H1 (cell line): ENCODE measurements at regions not wholly inside any gene's neighbourhood (a gene's known extent, or its start where the extent isn't known, plus 50 kb on each side); places are given as distances from the start of the nearest gene placed in this dataset.

Experiments
- CTCF ChIA-PET: fragments of 300-600 bp; sonication (Branson Sonifier 250); formaldehyde crosslinking; loops from one replicate; lab custom pipeline; 2021; ENCODE audit not compliant: partially characterized antibody; lab: Charles Lee
- POLR2A ChIA-PET: fragments of 300-600 bp; sonication (Branson Sonifier 250); formaldehyde crosslinking; loops from one replicate; lab custom pipeline; 2021; ENCODE audit warnings: inconsistent platforms; ENCODE audit not compliant: partially characterized antibody; lab: Charles Lee
- DNase-seq, 2 experiments: peaks; one replicate each; pipeline versions ENCODE4 v3.0.0 to v3.0.0-alpha.2; 2010 to 2022; ENCODE audit warnings: low spot score in 2 of 2, low read depth in 1 of 2, mixed read lengths in 1 of 2
- FAIRE-seq: peaks from 2 replicates; lab custom pipeline; 2011; peaks lifted over from hg19 to GRCh38; lab: Jason Lieb, UNC
- H2AFZ ChIP-seq: 2 replicates; pipeline ENCODE4 v1.8.1; 2012; ENCODE audit warnings: low read length, inconsistent platforms
- H2AK5ac ChIP-seq: 2 replicates; pipeline ENCODE4 v1.6.1; 2013; ENCODE audit warnings: low read depth, low read length
- H2BK120ac ChIP-seq: replicated peaks from 2 replicates; pipeline ENCODE3; 2013; ENCODE audit warnings: low read depth, low read length, inconsistent platforms
- H2BK12ac ChIP-seq: 2 replicates; pipeline ENCODE4 v1.6.1; 2013; ENCODE audit warnings: low read depth, low read length
- H2BK15ac ChIP-seq: 2 replicates; pipeline ENCODE4 v1.6.1; 2013; ENCODE audit warnings: low read length
- H2BK20ac ChIP-seq: 2 replicates; pipeline ENCODE4 v1.6.1; 2013; ENCODE audit warnings: low read length
- H2BK5ac ChIP-seq: 2 replicates; pipeline ENCODE4 v1.6.1; 2013; ENCODE audit warnings: low read depth, low read length
- H3K14ac ChIP-seq: 2 replicates; pipeline ENCODE4 v1.6.1; 2013; ENCODE audit warnings: inconsistent platforms; ENCODE audit not compliant: insufficient read length
- H3K18ac ChIP-seq: 2 replicates; pipeline ENCODE4 v1.6.1; 2013; ENCODE audit warnings: low read length; ENCODE audit errors: extremely low read depth
- H3K23ac ChIP-seq: 2 replicates; pipeline ENCODE4 v1.6.1; 2013; ENCODE audit warnings: inconsistent platforms; ENCODE audit not compliant: insufficient read length
- H3K23me2 ChIP-seq: 2 replicates; pipeline ENCODE4 v1.6.1; 2013; ENCODE audit warnings: low read depth, low read length
- H3K27ac ChIP-seq: 2 replicates; pipeline ENCODE4 v1.6.1; 2011; ENCODE audit warnings: low read depth, low read length, inconsistent platforms
- H3K27me3 ChIP-seq, 4 experiments: replicated peaks in 1 of 4; 1 replicate in 1 of 4; 2 replicates in 3 of 4; pipeline versions ENCODE4 v1.6.1 to v1.8.1; 2011 to 2013; ENCODE audit warnings: low read length in 3 of 4, mild to moderate bottlenecking in 3 of 4, inconsistent platforms in 2 of 4, mixed read lengths in 2 of 4, moderate library complexity in 1 of 4; ENCODE audit not compliant: control insufficient read depth in 3 of 4, insufficient read depth in 3 of 4; ENCODE audit errors: extremely low read depth in 1 of 4
- H3K36me3 ChIP-seq, 4 experiments: 2 replicates each; pipeline versions ENCODE4 v1.6.1 to v1.8.1; 2011 to 2013; ENCODE audit warnings: mild to moderate bottlenecking in 4 of 4, low read length in 3 of 4, moderate library complexity in 2 of 4, control low read depth in 1 of 4, inconsistent platforms in 1 of 4; ENCODE audit not compliant: insufficient read depth in 4 of 4, control insufficient read depth in 2 of 4
- H3K4ac ChIP-seq: replicated peaks from 2 replicates; pipeline ENCODE3; 2013; ENCODE audit warnings: low read length, low read depth, mixed read lengths, inconsistent platforms; ENCODE audit not compliant: insufficient read length
- H3K4me1 ChIP-seq, 4 experiments: replicated peaks in 1 of 4; 1 replicate in 1 of 4; 2 replicates in 3 of 4; pipeline versions ENCODE4 v1.6.1 to v1.8.1; 2011 to 2013; ENCODE audit warnings: low read length in 3 of 4, inconsistent platforms in 2 of 4, mixed read lengths in 1 of 4; ENCODE audit not compliant: insufficient read depth in 4 of 4, control insufficient read depth in 3 of 4
- H3K4me2 ChIP-seq, 2 experiments: 2 replicates each; pipeline versions ENCODE4 v1.6.1 to v1.8.1; 2011 to 2013; ENCODE audit warnings: low read depth in 2 of 2, low read length in 2 of 2, control low read depth in 1 of 2, inconsistent platforms in 1 of 2, mild to moderate bottlenecking in 1 of 2; ENCODE audit not compliant: insufficient read depth in 1 of 2
- H3K4me3 ChIP-seq, 4 experiments: fragments of 200-600, 300-600 bp in 1 of 4; sonication (generic), shearing (Covaris generic), sonication (Bioruptor Twin) in 1 of 4; 2 replicates each; pipeline versions ENCODE4 v1.5.1 to v1.8.1; 2011 to 2016; ENCODE audit warnings: low read length in 4 of 4, low read depth in 3 of 4, control low read depth in 2 of 4, inconsistent platforms in 2 of 4, mild to moderate bottlenecking in 2 of 4, mixed read lengths in 1 of 4, moderate library complexity in 1 of 4; ENCODE audit not compliant: insufficient read depth in 2 of 4; ENCODE audit errors: extremely low read depth in 1 of 4
- H3K56ac ChIP-seq: replicated peaks from 2 replicates; pipeline ENCODE3; 2013; ENCODE audit warnings: low read depth, mild to moderate bottlenecking, mixed read lengths, low read length, inconsistent platforms; ENCODE audit not compliant: insufficient read length
- H3K79me1 ChIP-seq: 2 replicates; pipeline ENCODE4 v1.6.1; 2013; ENCODE audit warnings: low read depth, low read length, control low read depth
- H3K79me2 ChIP-seq, 2 experiments: 2 replicates each; pipeline versions ENCODE4 v1.6.1 to v1.8.1; 2012 to 2013; ENCODE audit warnings: low read length in 2 of 2, mild to moderate bottlenecking in 2 of 2, inconsistent platforms in 1 of 2; ENCODE audit not compliant: insufficient read depth in 2 of 2, control insufficient read depth in 1 of 2
- H3K9ac ChIP-seq, 4 experiments: replicated peaks in 1 of 4; 1 replicate in 1 of 4; 2 replicates in 3 of 4; pipeline versions ENCODE4 v1.6.1 to v1.8.1; 2011 to 2013; ENCODE audit warnings: low read depth in 3 of 4, low read length in 3 of 4, control low read depth in 2 of 4, mild to moderate bottlenecking in 2 of 4, moderate library complexity in 2 of 4, inconsistent platforms in 1 of 4; ENCODE audit errors: extremely low read depth in 1 of 4
- H3K9me3 ChIP-seq, 2 experiments: 2 replicates each; pipeline versions ENCODE4 v1.6.1 to v1.8.1; 2012 to 2013; ENCODE audit warnings: mild to moderate bottlenecking in 2 of 2, moderate library complexity in 2 of 2, control low read depth in 1 of 2, inconsistent platforms in 1 of 2, low read depth in 1 of 2, low read length in 1 of 2, mixed read lengths in 1 of 2; ENCODE audit not compliant: insufficient read depth in 2 of 2
- H4K20me1 ChIP-seq, 2 experiments: replicated peaks in 1 of 2; 2 replicates each; pipeline versions ENCODE3 to v1.8.1; 2011 to 2013; ENCODE audit warnings: inconsistent platforms in 2 of 2, low read length in 2 of 2, mild to moderate bottlenecking in 1 of 2; ENCODE audit not compliant: insufficient read depth in 2 of 2, control insufficient read depth in 1 of 2
- H4K5ac ChIP-seq: 2 replicates; pipeline ENCODE4 v1.6.1; 2013; ENCODE audit warnings: low read length, low read depth, mixed read lengths, inconsistent platforms; ENCODE audit not compliant: insufficient read length
- H4K8ac ChIP-seq: 2 replicates; pipeline ENCODE4 v1.8.0; 2013; ENCODE audit warnings: mild to moderate bottlenecking, moderate library complexity, low read length, inconsistent platforms; ENCODE audit not compliant: insufficient read depth; ENCODE audit errors: extremely low read depth
- H4K91ac ChIP-seq: replicated peaks from 2 replicates; pipeline ENCODE3; 2013; ENCODE audit warnings: low read length, mixed read lengths, inconsistent platforms; ENCODE audit not compliant: insufficient read length
- E2F6 ChIP-seq: IDR thresholded peaks from 2 replicates; pipeline ENCODE4 v1.6.1; 2012; ENCODE audit warnings: inconsistent platforms
- WGBS, 2 experiments: shearing (Covaris generic) in 1 of 2; methylation state at CpG; one replicate each; pipeline versions ENCODE4 v1.1.6 to v1.1.7; 2013 to 2015; ENCODE audit warnings: low lambda C conversion rate in 2 of 2, mixed read lengths in 2 of 2, inconsistent platforms in 1 of 2, low coverage in 1 of 2, missing lambda C conversion rate in 1 of 2; ENCODE audit not compliant: insufficient replicate concordance in 2 of 2, insufficient coverage in 1 of 2, insufficient read length in 1 of 2; ENCODE audit errors: extremely low coverage in 1 of 2, missing lambda C conversion rate in 1 of 2; 5-methylcytosine and 5-hydroxymethylcytosine counted together

GRCh38 chr15:55116636-55117035 lies 80.1 kb downstream of the RSL24D1 start:
- H2BK15ac ChIP-seq: no peak overlapping the region
- no peak overlapping the region for H4K5ac ChIP-seq
- no peak overlapping the region for H2BK120ac ChIP-seq
- WGBS, 2 experiments: 88% methylated on average over 2 of the region's 2 CpGs; no CpG with 5 or more reads in 1 of the 2 experiments
- no peak overlapping the region for H3K4ac ChIP-seq
- H2BK12ac ChIP-seq: no peak overlapping the region
- H2AK5ac ChIP-seq: no peak overlapping the region
- no peaks in the 10 kb centered on the region for H3K79me2 ChIP-seq
- no peak overlapping the region for H3K56ac ChIP-seq
- H3K79me1 ChIP-seq: no peaks in the 10 kb centered on the region
- H3K9me3 ChIP-seq: peaks cover 8 to 15% of the 10 kb centered on the region in 2 experiments; a peak in 3 of 4 replicates
- H3K4me3 ChIP-seq: no peak overlapping the region
- H3K18ac ChIP-seq: no peak overlapping the region
- H3K23me2 ChIP-seq: no peaks in the 10 kb centered on the region
- H3K4me2 ChIP-seq: no peak overlapping the region
- H3K4me1 ChIP-seq: no peaks in the 10 kb centered on the region
- CTCF ChIA-PET: interaction anchor here (0.7 to 0.9 kb wide), 2 partner anchors 46 to 219 kb away, joined by 3 read pairs; no protein-coding TSS in a partner anchor
- DNase-seq: no peak
- H3K27ac ChIP-seq: no peak overlapping the region
- H3K9ac ChIP-seq: no peak overlapping the region
- no peak overlapping the region for H4K8ac ChIP-seq
- no peaks in the 10 kb centered on the region for H3K36me3 ChIP-seq
- no peak overlapping the region for H2BK20ac ChIP-seq
- no peak overlapping the region for H2AFZ ChIP-seq
- no peaks in the 10 kb centered on the region for H3K27me3 ChIP-seq
- POLR2A ChIA-PET: no interaction called here
- no peak for FAIRE-seq
- no peak overlapping the region for H3K14ac ChIP-seq
- H4K20me1 ChIP-seq: no peaks in the 10 kb centered on the region
- H2BK5ac ChIP-seq: no peak overlapping the region
- H3K23ac ChIP-seq: no peak overlapping the region
- H4K91ac ChIP-seq: no peak overlapping the region
- TF ChIP-seq E2F6: no peak
